GM23338 (cell line): ENCODE measurements at regions not wholly inside any gene's neighbourhood (a gene's known extent, or its start where the extent isn't known, plus 50 kb on each side); places are given as distances from the start of the nearest gene placed in this dataset.

ENCODE experiments used
- ATAC-seq: fragments of 200-7000 bp; cut with Tn5 transposase; 3 replicates; pipeline ENCODE4 v1.9.1; 2020
- DNase-seq: peaks from one replicate; pipeline ENCODE4 v3.0.0-alpha.2; 2015; ENCODE audit warnings: low spot score
- H2AFZ ChIP-seq: fragments of 200-600 bp; sonication (generic); 2 replicates; pipeline ENCODE4 v1.8.0; 2016; ENCODE audit warnings: antibody characterized with exemption, mild to moderate bottlenecking, moderate library complexity
- H3F3A ChIP-seq: fragments of 200-600 bp; sonication (generic); replicated peaks from 2 replicates; pipeline ENCODE4 v1.8.0; 2017; ENCODE audit warnings: antibody characterized with exemption, mixed run types, low read depth
- H3K27ac ChIP-seq: fragments of 200-600 bp; sonication (generic); 2 replicates; pipeline ENCODE4 v1.6.1; 2016; ENCODE audit warnings: low read depth
- H3K27me3 ChIP-seq: fragments of 200-600 bp; sonication (generic); 2 replicates; pipeline ENCODE4 v1.8.0; 2016; ENCODE audit warnings: mild to moderate bottlenecking, mixed run types, moderate library complexity; ENCODE audit not compliant: insufficient read depth
- H3K36me3 ChIP-seq: fragments of 200-600 bp; sonication (generic); 2 replicates; pipeline ENCODE4 v1.8.0; 2016; ENCODE audit warnings: mild to moderate bottlenecking; ENCODE audit not compliant: insufficient read depth
- H3K4me1 ChIP-seq: fragments of 200-600 bp; sonication (generic); 2 replicates; pipeline ENCODE4 v1.8.0; 2016; ENCODE audit warnings: mild to moderate bottlenecking, moderate library complexity; ENCODE audit not compliant: insufficient read depth
- H3K4me2 ChIP-seq: fragments of 200-600 bp; sonication (generic); 2 replicates; pipeline ENCODE4 v1.7.1; 2017; ENCODE audit warnings: mixed run types
- H3K4me3 ChIP-seq: fragments of 200-600 bp; sonication (generic); 2 replicates; pipeline ENCODE4 v1.6.1; 2016; ENCODE audit warnings: mixed run types
- H3K79me2 ChIP-seq: fragments of 200-600 bp; sonication (generic); replicated peaks from 2 replicates; pipeline ENCODE4 v1.8.0; 2017; ENCODE audit warnings: mild to moderate bottlenecking; ENCODE audit not compliant: insufficient read depth
- H3K9me2 ChIP-seq: fragments of 200-600 bp; sonication (generic); 2 replicates; pipeline ENCODE4 v1.8.0; 2017; ENCODE audit not compliant: insufficient read depth
- H4K20me1 ChIP-seq: fragments of 200-600 bp; sonication (generic); replicated peaks from 2 replicates; pipeline ENCODE4 v1.8.0; 2017; ENCODE audit warnings: mild to moderate bottlenecking; ENCODE audit not compliant: insufficient read depth
- H3K27ac Mint-ChIP-seq: 2 replicates; pipeline ENCODE4 v1.8.0; 2020; ENCODE audit warnings: inconsistent platforms, mild to moderate bottlenecking, moderate library complexity, mixed read lengths
- H3K27me3 Mint-ChIP-seq: 3 replicates; pipeline ENCODE4 v1.8.0; 2022; ENCODE audit warnings: low read depth, mild to moderate bottlenecking, moderate library complexity, mixed read lengths, inconsistent platforms; ENCODE audit not compliant: insufficient read depth, poor library complexity
- H3K36me3 Mint-ChIP-seq: 3 replicates; pipeline ENCODE4 v1.8.0; 2021; ENCODE audit warnings: low read depth, mild to moderate bottlenecking, inconsistent platforms, moderate library complexity, mixed read lengths
- H3K4me1 Mint-ChIP-seq: 3 replicates; pipeline ENCODE4 v1.8.0; 2020; ENCODE audit warnings: mild to moderate bottlenecking, inconsistent platforms, mixed read lengths
- H3K4me3 Mint-ChIP-seq: 3 replicates; pipeline ENCODE4 v1.8.0; 2021; ENCODE audit warnings: moderate library complexity, mild to moderate bottlenecking, inconsistent platforms, mixed read lengths
- H3K9me3 Mint-ChIP-seq: 3 replicates; pipeline ENCODE4 v1.8.0; 2020; ENCODE audit warnings: moderate library complexity, mild to moderate bottlenecking, inconsistent platforms, mixed read lengths
- CREB1 ChIP-seq: fragments of 250-450 bp; sonication (Bioruptor Pico); IDR thresholded peaks from 2 replicates; pipeline ENCODE4 v1.5.0; 2020; ENCODE audit warnings: low read depth, mild to moderate bottlenecking, moderate library complexity
- EZH2 ChIP-seq: fragments of 200-600 bp; sonication (generic); IDR thresholded peaks from one replicate; pipeline ENCODE4 v1.8.0; 2017; ENCODE audit warnings: antibody characterized with exemption, mild to moderate bottlenecking, low read depth; ENCODE audit not compliant: unreplicated experiment
- EZH2phosphoT487 ChIP-seq: fragments of 200-600 bp; sonication (generic); IDR thresholded peaks from one replicate; pipeline ENCODE4 v1.8.1; 2018; ENCODE audit warnings: antibody characterized with exemption; ENCODE audit not compliant: unreplicated experiment
- JUNB ChIP-seq: IDR thresholded peaks from one replicate; pipeline ENCODE4 v1.6.1; 2016; ENCODE audit warnings: antibody characterized with exemption; ENCODE audit not compliant: unreplicated experiment
- STAT1 ChIP-seq: IDR thresholded peaks from one replicate; pipeline ENCODE4 v1.6.1; 2016; ENCODE audit warnings: antibody characterized with exemption; ENCODE audit not compliant: unreplicated experiment
- ZNF114 ChIP-seq: fragments of 250-450 bp; sonication (Bioruptor Pico); IDR thresholded peaks from 2 replicates; pipeline ENCODE4 v1.5.0; 2020; ENCODE audit warnings: mild to moderate bottlenecking, moderate library complexity
- ZNF331 ChIP-seq: fragments of 250-450 bp; sonication (Bioruptor Pico); IDR thresholded peaks from 2 replicates; pipeline ENCODE4 v1.5.0; 2020; ENCODE audit warnings: low read depth, mild to moderate bottlenecking, moderate library complexity
- TF ChIP-seq, protein P1 (sequence below): fragments of 250-450 bp; sonication (Bioruptor Pico); IDR thresholded peaks from 2 replicates; pipeline ENCODE4 v1.5.0; 2020; ENCODE audit warnings: mild to moderate bottlenecking, moderate library complexity
- TF ChIP-seq, protein P2 (sequence below): IDR thresholded peaks from one replicate; pipeline ENCODE4 v1.6.1; 2018; ENCODE audit warnings: antibody characterized with exemption; ENCODE audit not compliant: unreplicated experiment
- TF ChIP-seq, protein P3 (sequence below): IDR thresholded peaks from 2 replicates; pipeline ENCODE4 v1.6.1; 2016; ENCODE audit warnings: antibody characterized with exemption
- TF ChIP-seq, protein P4 (sequence below), 2 experiments: fragments of 200-600 bp in 1 of 2; sonication (generic) in 1 of 2; conservative IDR thresholded peaks; 2 replicates each; pipeline versions ENCODE4 v1.5.1 to v1.6.1; 2016 to 2017; ENCODE audit warnings: antibody characterized with exemption in 2 of 2, low read depth in 2 of 2, mild to moderate bottlenecking in 2 of 2, moderate library complexity in 1 of 2

DNA sequence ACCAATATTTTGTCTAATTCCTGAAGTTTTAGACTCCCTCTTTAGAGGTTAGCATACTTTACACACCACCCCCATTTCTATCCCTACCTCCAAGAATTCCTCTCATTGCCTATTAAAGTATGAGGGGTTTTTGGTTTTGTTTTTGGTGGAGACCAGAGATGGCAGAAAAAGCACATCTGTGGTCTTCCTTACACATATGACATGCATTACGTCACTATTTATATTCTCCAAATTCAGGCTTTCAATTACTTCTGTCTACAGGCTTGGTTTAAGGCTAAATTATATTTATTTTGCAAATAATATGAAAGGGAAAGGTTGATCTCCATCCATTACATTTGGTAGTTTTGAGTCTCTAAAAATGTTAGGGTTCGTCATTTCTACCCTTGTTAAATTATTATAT is 674.6 kb downstream of the LMO4 start:
- no peak overlapping the region for H3K4me3 Mint-ChIP-seq
- DNase-seq (no peak), ATAC-seq (no peak)
- Histone ChIP-seq H3K4me2 (no peak overlapping the region), H3K27me3 (no peaks in the 10 kb centered on the region), H2AFZ (no peak overlapping the region), H3K4me3 (no peak overlapping the region), H3K4me1 (no peaks in the 10 kb centered on the region), H3K9me2 (no peaks in the 10 kb centered on the region), H3K27ac (no peak overlapping the region), H4K20me1 (no peaks in the 10 kb centered on the region), H3F3A (no peaks in the 10 kb centered on the region), H3K79me2 (no peaks in the 10 kb centered on the region), H3K36me3 (no peaks in the 10 kb centered on the region)
- TF ChIP-seq CREB1 (CRISPR knock-in tag), result no peak
- TF ChIP-seq, protein P1, sequence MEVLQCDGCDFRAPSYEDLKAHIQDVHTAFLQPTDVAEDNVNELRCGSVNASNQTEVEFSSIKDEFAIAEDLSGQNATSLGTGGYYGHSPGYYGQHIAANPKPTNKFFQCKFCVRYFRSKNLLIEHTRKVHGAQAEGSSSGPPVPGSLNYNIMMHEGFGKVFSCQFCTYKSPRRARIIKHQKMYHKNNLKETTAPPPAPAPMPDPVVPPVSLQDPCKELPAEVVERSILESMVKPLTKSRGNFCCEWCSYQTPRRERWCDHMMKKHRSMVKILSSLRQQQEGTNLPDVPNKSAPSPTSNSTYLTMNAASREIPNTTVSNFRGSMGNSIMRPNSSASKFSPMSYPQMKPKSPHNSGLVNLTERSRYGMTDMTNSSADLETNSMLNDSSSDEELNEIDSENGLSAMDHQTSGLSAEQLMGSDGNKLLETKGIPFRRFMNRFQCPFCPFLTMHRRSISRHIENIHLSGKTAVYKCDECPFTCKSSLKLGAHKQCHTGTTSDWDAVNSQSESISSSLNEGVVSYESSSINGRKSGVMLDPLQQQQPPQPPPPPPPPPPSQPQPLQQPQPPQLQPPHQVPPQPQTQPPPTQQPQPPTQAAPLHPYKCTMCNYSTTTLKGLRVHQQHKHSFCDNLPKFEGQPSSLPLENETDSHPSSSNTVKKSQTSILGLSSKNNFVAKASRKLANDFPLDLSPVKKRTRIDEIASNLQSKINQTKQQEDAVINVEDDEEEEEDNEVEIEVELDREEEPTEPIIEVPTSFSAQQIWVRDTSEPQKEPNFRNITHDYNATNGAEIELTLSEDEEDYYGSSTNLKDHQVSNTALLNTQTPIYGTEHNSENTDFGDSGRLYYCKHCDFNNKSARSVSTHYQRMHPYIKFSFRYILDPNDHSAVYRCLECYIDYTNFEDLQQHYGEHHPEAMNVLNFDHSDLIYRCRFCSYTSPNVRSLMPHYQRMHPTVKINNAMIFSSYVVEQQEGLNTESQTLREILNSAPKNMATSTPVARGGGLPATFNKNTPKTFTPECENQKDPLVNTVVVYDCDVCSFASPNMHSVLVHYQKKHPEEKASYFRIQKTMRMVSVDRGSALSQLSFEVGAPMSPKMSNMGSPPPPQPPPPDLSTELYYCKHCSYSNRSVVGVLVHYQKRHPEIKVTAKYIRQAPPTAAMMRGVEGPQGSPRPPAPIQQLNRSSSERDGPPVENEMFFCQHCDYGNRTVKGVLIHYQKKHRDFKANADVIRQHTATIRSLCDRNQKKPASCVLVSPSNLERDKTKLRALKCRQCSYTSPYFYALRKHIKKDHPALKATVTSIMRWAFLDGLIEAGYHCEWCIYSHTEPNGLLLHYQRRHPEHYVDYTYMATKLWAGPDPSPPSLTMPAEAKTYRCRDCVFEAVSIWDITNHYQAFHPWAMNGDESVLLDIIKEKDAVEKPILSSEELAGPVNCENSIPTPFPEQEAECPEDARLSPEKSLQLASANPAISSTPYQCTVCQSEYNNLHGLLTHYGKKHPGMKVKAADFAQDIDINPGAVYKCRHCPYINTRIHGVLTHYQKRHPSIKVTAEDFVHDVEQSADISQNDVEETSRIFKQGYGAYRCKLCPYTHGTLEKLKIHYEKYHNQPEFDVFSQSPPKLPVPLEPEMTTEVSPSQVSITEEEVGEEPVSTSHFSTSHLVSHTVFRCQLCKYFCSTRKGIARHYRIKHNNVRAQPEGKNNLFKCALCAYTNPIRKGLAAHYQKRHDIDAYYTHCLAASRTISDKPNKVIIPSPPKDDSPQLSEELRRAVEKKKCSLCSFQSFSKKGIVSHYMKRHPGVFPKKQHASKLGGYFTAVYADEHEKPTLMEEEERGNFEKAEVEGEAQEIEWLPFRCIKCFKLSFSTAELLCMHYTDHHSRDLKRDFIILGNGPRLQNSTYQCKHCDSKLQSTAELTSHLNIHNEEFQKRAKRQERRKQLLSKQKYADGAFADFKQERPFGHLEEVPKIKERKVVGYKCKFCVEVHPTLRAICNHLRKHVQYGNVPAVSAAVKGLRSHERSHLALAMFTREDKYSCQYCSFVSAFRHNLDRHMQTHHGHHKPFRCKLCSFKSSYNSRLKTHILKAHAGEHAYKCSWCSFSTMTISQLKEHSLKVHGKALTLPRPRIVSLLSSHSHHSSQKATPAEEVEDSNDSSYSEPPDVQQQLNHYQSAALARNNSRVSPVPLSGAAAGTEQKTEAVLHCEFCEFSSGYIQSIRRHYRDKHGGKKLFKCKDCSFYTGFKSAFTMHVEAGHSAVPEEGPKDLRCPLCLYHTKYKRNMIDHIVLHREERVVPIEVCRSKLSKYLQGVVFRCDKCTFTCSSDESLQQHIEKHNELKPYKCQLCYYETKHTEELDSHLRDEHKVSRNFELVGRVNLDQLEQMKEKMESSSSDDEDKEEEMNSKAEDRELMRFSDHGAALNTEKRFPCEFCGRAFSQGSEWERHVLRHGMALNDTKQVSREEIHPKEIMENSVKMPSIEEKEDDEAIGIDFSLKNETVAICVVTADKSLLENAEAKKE (CRISPR knock-in tag), result no peak
- no peak for TF ChIP-seq EZH2phosphoT487
- TF ChIP-seq JUNB, result no peak
- TF ChIP-seq, protein P2, sequence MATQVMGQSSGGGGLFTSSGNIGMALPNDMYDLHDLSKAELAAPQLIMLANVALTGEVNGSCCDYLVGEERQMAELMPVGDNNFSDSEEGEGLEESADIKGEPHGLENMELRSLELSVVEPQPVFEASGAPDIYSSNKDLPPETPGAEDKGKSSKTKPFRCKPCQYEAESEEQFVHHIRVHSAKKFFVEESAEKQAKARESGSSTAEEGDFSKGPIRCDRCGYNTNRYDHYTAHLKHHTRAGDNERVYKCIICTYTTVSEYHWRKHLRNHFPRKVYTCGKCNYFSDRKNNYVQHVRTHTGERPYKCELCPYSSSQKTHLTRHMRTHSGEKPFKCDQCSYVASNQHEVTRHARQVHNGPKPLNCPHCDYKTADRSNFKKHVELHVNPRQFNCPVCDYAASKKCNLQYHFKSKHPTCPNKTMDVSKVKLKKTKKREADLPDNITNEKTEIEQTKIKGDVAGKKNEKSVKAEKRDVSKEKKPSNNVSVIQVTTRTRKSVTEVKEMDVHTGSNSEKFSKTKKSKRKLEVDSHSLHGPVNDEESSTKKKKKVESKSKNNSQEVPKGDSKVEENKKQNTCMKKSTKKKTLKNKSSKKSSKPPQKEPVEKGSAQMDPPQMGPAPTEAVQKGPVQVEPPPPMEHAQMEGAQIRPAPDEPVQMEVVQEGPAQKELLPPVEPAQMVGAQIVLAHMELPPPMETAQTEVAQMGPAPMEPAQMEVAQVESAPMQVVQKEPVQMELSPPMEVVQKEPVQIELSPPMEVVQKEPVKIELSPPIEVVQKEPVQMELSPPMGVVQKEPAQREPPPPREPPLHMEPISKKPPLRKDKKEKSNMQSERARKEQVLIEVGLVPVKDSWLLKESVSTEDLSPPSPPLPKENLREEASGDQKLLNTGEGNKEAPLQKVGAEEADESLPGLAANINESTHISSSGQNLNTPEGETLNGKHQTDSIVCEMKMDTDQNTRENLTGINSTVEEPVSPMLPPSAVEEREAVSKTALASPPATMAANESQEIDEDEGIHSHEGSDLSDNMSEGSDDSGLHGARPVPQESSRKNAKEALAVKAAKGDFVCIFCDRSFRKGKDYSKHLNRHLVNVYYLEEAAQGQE, result no peak
- TF ChIP-seq ZNF331, result no peak
- TF ChIP-seq, protein P3, sequence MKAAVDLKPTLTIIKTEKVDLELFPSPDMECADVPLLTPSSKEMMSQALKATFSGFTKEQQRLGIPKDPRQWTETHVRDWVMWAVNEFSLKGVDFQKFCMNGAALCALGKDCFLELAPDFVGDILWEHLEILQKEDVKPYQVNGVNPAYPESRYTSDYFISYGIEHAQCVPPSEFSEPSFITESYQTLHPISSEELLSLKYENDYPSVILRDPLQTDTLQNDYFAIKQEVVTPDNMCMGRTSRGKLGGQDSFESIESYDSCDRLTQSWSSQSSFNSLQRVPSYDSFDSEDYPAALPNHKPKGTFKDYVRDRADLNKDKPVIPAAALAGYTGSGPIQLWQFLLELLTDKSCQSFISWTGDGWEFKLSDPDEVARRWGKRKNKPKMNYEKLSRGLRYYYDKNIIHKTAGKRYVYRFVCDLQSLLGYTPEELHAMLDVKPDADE, result no peak
- TF ChIP-seq ZNF114 (CRISPR knock-in tag), result no peak
- no peak for TF ChIP-seq STAT1
- TF ChIP-seq EZH2, result no peak
- TF ChIP-seq, protein P4, sequence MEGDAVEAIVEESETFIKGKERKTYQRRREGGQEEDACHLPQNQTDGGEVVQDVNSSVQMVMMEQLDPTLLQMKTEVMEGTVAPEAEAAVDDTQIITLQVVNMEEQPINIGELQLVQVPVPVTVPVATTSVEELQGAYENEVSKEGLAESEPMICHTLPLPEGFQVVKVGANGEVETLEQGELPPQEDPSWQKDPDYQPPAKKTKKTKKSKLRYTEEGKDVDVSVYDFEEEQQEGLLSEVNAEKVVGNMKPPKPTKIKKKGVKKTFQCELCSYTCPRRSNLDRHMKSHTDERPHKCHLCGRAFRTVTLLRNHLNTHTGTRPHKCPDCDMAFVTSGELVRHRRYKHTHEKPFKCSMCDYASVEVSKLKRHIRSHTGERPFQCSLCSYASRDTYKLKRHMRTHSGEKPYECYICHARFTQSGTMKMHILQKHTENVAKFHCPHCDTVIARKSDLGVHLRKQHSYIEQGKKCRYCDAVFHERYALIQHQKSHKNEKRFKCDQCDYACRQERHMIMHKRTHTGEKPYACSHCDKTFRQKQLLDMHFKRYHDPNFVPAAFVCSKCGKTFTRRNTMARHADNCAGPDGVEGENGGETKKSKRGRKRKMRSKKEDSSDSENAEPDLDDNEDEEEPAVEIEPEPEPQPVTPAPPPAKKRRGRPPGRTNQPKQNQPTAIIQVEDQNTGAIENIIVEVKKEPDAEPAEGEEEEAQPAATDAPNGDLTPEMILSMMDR (conservative IDR thresholded peaks at IDR 0.05; ENCODE audit: low read depth in 2 of 2), result no peak
- H3K27me3 Mint-ChIP-seq, result peaks cover 2% of the 10 kb centered on the region
- no peaks in the 10 kb centered on the region for H3K36me3 Mint-ChIP-seq
- no peak overlapping the region for H3K27ac Mint-ChIP-seq
- H3K9me3 Mint-ChIP-seq, result no peaks in the 10 kb centered on the region
- H3K4me1 Mint-ChIP-seq, result no peaks in the 10 kb centered on the region
